H1 (cell line): ENCODE measurements at regions not wholly inside any gene's neighbourhood (a gene's known extent, or its start where the extent isn't known, plus 50 kb on each side); places are given as distances from the start of the nearest gene placed in this dataset.
A peak's percentile ranks its signal among the peaks of the same experiment; 100 is the strongest.

ENCODE experiments used
- CTCF ChIP-seq, 3 experiments: IDR thresholded peaks; 1 replicate in 2 of 3; 2 replicates in 1 of 3; pipeline versions ENCODE4 v1.5.1 to v1.6.1; 2011; ENCODE audit warnings: low read length in 3 of 3, mild to moderate bottlenecking in 3 of 3, inconsistent platforms in 2 of 3, low read depth in 1 of 3, moderate library complexity in 1 of 3; ENCODE audit not compliant: insufficient read depth in 1 of 3; ENCODE audit errors: control extremely low read depth in 1 of 3
- POLR2A ChIP-seq, 2 experiments: IDR thresholded peaks; 1 replicate in 1 of 2; 2 replicates in 1 of 2; pipeline ENCODE4 v1.6.1; 2011; ENCODE audit warnings: low read depth in 2 of 2, low read length in 2 of 2, mild to moderate bottlenecking in 2 of 2; ENCODE audit errors: control extremely low read depth in 1 of 2
- RAD21 ChIP-seq, 2 experiments: IDR thresholded peaks in 1 of 2; conservative IDR thresholded peaks in 1 of 2; 2 replicates each; pipeline ENCODE4 v1.6.1; 2011; ENCODE audit warnings: low read depth in 2 of 2, low read length in 2 of 2, improper control_type of control experiment in 1 of 2, inconsistent platforms in 1 of 2, mild to moderate bottlenecking in 1 of 2, moderate library complexity in 1 of 2
- SIN3A ChIP-seq, 2 experiments: IDR thresholded peaks in 1 of 2; conservative IDR thresholded peaks in 1 of 2; 2 replicates each; pipeline ENCODE4 v1.6.1; 2011 to 2012; ENCODE audit warnings: low read length in 2 of 2, improper control_type of control experiment in 1 of 2, low read depth in 1 of 2, mild to moderate bottlenecking in 1 of 2
- YY1 ChIP-seq: IDR thresholded peaks from 2 replicates; pipeline ENCODE4 v1.6.1; 2011; ENCODE audit warnings: low read depth, mild to moderate bottlenecking, low read length

DNA sequence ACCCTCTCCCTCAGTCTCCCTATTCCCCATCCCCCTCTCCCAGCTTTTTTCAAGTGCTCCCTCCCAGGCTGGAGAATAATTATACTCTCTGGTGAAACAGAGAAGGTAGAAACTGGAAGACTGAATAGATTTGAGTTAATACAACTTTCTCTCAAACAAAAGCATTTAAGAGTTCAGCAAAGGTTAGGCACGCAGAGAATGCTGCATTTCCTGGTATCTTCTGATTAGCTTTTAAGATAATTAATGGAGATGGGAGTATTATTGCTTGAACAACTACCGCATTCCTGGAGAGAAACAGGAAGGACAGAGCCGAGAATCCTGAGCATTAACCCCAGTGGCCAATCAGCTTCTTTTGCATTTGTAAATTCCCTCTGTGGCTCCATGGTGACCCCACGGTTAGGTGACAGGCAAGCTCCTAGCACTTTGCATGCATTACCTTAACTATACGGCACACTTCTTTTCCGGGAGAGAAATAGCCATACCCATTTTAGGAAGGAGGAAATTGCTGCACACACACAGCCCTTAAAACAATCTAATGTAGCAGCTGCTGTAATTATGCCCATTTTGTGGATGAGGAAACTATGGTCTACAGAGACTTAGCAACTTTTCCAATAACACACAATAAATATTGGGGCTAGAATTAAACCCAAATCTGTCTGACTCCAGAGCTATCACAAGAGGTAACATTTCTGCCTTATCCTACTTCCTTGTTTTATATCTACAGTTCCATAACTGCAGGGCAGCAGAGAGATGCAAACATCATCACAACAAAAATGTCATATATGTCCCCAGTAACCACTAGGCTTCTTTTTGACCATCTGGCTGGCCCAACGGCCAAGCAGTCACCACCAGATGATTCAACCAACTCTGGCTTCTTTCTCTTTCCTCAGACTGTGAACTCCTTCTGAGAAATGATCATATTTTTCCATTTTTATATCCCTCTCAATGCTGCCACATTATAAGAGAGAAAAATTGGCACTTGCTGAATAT, 169.9 kb downstream of the CD24 start:
- TF ChIP-seq CTCF (IDR thresholded peaks at IDR 0.05; ENCODE audit: control extremely low read depth in 1 of 3, insufficient read depth in 1 of 3, low read depth in 1 of 3, low read length in 3 of 3), result no peak
- no peak for TF ChIP-seq POLR2A (IDR thresholded peaks at IDR 0.05; ENCODE audit: control extremely low read depth in 1 of 2, low read depth in 2 of 2, low read length in 2 of 2)
- TF ChIP-seq RAD21 (IDR thresholded peaks at IDR 0.05 in 1 of 2, conservative IDR thresholded peaks at IDR 0.05 in 1 of 2; ENCODE audit: low read depth in 2 of 2, low read length in 2 of 2), result peak in 1 of 2 experiments; percentile 3; a peak in 1 of 4 replicates
- no peak for TF ChIP-seq YY1
- TF ChIP-seq SIN3A (conservative IDR thresholded peaks at IDR 0.05 in 1 of 2, IDR thresholded peaks at IDR 0.05 in 1 of 2; ENCODE audit: low read depth in 1 of 2, low read length in 2 of 2), result no peak
